Hepatocyte (in vitro differentiated cells): ENCODE measurements at regions not wholly inside any gene's neighbourhood (a gene's known extent, or its start where the extent isn't known, plus 50 kb on each side); places are given as distances from the start of the nearest gene placed in this dataset.
A peak's percentile ranks its signal among the peaks of the same experiment; 100 is the strongest.

ENCODE experiments used
- CTCF ChIP-seq: fragments of 200-600 bp; sonication (generic); IDR thresholded peaks from 2 replicates; pipeline ENCODE4 v1.5.1; 2016; ENCODE audit warnings: antibody characterized with exemption, mild to moderate bottlenecking; ENCODE audit not compliant: poor library complexity
- EZH2 ChIP-seq: fragments of 200-600 bp; sonication (generic); IDR thresholded peaks from 2 replicates; pipeline ENCODE4 v1.6.1; 2016; ENCODE audit warnings: antibody characterized with exemption, mild to moderate bottlenecking, borderline replicate concordance

GRCh38 chr7:51451751-51452476, 135.3 kb upstream of the COBL start:
- TF ChIP-seq CTCF = peak; percentile 27
- TF ChIP-seq EZH2 = no peak
